NCI-H748 (cell line): ENCODE measurements at regions not wholly inside any gene's neighbourhood (a gene's known extent, or its start where the extent isn't known, plus 50 kb on each side); places are given as distances from the start of the nearest gene placed in this dataset.
A peak's percentile ranks its signal among the peaks of the same experiment; 100 is the strongest.

Experiments used
- DNase-seq: peaks from one replicate; lab custom pipeline; 2025; ENCODE audit not compliant: unreplicated experiment; lab: John Stamatoyannopoulos, UW

DNA sequence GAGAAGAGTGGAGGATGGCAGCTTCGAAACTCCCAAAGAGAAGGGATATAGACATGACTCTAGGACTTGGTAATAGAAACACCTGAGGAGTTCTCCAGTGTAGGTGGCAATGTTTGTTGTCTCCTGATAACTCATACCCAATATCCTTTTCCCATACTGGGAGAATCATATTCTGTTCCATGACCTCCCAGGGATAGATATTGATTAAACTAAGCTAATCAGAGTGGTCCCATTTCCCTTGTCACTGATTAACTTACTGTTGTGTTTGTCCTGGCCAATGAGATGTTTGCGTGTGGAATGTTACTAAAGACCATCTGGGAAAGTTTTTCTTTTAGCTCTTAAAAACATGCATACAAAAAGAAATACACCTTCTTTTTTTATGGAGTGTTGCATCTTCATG, 85.6 kb downstream of the RPL22L1 start:
- DNase-seq, result no peak

DNA sequence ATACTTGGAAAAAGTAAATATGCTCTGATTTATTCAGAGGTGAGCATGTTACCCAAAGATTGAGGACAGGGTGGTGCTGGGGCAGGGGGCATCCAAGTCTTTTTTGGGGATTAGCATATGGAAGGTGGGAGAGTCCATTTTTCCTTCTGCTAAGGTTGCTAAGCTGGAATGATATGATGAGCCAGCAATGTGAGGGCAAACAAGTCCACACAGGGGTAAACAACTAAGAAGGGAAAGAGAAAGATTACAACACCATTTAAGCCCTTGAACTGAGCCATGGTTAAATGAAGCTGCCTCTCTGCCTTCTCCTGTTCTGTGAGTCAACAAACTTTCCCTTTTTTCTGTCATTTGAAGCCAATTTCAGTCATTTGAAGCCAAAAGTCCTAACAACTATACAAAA, 89.0 kb downstream of the RPL22L1 start:
- DNase-seq, result no peak

DNA sequence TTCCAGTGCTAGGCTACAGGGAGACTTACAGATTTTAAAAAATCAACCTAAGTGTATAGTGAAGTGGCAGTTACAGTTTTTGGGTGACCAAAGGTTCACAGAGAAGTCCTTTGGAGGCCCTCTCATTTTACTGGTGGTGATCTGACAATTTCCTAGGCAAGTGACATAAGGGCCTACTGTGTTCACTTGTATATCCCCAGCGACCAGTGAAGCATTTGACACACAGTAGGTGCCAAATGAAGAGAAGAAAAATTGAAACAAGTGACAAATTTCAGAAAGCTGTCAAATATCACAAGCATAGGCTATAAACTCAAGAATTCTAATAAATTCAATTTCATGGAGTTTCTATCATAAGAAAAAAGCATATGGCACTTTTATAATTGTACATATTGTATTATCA, 89.5 kb downstream of the RPL22L1 start:
- no peak for DNase-seq

DNA sequence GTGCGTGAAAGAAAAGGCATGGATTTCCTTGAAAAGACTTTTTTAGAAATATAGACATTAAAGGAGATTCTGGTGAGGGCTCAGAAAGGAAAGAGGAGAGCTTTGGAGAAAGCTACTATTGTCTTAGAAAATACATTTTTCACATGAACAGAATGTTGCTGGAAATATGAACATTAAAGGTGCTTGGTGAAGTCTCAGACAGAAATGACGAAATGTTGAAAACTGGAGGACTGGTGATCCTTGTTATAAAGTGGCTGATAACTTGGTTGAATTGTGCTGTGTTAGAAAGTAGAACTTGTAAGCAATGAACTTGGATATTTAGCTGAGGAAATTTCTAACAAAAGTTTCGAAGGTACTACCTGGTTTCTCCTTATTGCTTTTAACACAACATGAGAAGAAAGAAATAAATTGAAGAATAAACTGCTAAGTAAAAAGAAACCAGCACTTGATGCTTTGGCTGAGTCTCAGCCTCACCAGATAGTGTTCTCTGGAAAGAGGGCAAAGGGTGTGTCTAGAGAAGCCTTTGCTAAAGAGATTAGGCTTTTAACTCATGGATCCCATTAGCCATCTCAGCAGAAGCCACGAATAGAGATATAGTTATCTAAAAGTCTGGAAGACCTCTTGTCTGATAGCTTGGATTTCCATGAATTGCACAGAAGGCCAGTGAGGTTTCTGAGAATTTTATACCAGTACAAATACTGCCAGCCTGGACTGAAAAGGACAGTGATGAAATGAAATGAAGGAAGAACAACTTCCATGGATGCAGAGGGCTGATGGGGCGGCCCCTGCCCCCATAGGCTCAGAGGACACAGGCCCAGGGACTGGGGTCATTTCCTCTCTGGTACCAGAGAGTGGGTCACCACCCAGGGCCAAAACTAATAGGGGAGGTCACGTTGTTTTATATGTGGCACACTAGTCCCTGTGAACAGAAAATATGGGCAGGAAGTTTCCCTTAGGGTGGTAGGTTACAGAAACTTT, 91.5 kb downstream of the RPL22L1 start:
- DNase-seq, result no peak

DNA sequence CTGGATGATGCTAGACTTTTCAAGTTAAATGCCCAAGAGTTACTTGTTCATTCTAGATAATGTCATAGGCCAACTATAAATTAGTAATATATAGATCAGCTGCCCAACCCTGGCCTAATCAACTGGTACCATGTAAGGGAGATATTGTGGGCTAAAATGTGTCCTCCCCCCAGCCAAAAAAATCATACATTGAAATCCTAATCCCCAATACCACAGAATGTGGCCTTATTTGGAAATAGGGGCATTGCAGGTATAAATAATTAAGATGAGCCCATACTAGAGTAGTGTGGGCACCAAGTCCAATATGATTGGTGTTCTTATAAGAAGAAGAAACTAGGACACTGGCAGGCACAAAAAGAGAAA, 92.5 kb downstream of the RPL22L1 start:
- no peak for DNase-seq

DNA sequence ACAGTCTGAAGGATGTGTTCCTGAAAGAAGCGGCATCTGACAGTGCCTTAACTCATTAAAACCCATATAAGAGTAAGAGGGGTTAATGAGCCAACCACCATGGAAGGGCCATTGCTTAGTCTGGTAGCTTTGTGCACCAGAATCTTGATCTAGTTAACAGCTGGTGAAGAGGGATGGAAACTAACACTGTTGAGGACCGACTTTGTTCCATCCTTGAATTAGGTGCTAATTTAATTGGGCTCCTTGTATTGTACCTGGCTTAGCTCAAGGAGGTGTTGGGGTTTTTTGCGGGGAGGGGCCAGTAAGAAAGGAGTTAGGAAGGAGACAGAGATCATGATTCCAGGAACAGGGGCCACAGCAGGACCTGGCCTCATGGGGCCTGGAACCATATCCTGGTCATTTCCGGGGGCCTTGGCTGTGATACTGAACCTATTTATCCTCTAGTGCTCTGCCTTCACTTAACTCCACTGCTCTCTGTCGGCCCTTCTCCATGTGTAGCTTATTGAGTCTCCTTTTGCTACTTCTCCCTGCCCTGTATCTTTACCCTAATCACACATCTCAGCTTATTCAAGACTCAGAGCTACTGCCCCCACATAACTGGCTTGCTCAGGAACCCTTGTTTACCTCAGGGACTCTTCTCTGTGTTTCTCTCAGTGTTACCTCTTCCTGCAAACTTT, 93.0 kb downstream of the RPL22L1 start:
- no peak for DNase-seq

DNA sequence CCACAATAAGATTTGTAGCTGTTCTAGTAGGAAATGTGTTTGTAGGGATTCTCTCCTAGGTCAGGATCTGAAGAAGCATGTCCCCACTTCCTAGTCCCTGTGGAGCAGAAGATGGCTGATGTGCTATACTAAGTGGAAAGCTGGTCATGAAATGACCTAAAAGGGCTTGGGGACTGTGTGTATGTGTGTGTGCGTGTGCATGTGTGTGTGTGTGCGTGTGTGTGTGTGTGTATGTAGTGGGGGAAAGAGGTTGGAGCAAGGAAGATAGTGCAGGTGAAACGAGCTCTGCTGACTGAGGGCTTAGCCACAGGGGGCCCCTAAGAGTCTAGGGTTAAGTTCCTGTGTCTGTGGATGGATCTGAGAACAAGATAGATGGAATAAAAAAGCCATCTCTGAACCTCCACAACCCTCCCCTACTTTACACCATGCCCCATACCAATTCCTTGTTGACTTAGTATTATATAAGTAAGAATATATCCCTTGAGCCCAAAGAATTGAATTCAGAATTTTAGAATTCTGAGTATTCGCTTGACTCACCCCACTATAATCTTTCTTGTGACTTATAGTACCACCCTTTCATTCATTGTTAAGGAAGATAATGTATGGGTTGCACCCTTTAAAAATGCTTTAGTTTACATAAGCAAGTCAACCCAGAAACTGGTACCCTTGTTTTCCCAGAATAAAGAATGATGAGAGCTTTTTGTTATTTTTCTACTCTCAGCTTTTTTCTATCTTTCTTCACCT, 96.1 kb downstream of the RPL22L1 start:
- no peak for DNase-seq

DNA sequence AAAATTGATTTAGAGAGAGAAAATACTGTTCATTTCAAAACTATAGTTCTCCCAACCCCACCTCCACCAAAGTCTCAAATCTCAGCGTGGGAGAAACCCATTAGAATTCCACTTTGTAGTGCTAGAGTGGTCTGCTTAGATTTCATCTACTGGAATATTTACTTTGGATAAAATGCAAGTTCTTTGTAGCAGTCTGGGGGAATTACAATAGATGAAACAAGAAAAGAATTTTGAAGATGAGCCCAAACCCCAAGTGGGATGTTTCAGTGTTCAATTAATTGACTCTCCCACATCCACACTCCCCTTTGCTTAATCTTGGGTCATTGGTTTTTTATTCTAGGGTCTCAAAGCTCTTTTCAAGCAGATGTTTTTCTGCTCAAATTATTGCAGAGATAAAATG, 97.8 kb downstream of the RPL22L1 start:
- DNase-seq, result no peak

DNA sequence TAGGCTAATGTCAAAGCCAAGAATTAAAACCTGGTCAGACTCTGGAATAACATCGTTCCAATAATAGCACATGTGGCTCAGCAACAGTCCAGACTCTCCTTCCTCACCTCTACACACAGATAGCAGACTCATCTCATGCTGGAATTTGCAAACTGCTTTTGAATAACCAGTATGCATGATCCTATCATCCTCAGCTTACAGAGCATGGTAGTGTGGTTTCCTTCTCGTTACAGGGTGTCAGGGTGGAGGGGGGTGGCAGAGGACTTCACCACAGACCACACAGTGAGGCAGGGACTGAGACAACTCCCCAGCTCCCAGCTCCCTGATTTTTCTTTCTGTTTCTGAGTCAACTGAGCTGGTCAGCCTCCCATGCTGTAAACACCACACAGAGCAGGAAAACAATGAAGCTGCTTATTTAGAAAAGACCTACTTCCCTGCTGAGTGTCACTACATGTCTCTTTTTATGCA, 101.6 kb downstream of the RPL22L1 start:
- DNase-seq, result no peak

DNA sequence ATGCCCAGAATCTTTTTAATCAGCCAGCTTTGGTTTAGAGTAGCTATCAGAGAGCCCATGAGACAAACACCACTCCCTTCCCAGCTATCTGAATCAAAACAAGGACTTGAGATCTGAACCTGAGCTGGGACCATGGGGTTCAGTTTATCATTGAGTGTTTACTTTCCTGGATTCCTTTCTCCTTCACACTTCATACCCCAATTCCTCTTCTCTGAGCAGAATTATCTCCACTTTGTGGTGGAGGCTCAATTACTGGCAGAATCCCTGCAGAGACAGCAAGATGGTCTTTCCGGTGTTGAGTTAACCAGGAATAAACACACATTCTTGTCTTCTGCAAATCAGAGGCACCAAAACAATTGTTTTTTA, 102.4 kb downstream of the RPL22L1 start:
- DNase-seq, result no peak

DNA sequence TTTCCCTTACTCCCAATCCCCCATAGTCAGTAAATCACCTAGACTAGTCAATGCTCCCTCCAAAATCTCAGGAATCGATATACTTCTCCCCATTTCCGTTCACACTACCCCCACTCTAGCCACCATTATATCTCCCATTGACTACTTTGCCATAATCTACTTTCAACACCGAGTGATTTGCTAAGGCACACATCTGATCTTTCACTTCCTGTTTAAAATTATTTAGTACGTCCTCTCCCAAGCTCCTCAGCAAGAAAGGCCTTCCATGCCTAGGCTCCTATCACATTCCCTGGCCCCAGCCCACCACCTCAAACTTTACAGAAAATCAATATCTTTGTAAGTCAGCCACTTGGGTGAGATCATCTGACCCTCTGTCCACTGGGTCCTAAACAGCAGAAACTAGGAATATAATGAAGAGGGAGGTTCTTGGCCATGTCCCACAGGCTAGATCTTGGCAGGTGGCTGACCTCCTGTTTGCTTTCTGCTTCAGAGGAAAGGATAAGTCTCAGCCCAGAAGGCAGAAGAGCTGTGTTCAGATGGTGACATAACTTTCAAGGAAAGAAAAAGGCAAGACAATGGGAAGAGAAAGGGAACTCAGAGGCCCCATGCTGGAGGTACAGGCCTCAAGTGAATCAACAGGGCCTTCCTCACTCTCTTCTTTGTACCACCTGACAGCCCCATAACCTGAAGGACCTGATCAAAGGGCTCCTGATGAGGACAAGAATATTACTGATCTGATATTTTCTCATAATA, 103.0 kb downstream of the RPL22L1 start:
- DNase-seq, result no peak

DNA sequence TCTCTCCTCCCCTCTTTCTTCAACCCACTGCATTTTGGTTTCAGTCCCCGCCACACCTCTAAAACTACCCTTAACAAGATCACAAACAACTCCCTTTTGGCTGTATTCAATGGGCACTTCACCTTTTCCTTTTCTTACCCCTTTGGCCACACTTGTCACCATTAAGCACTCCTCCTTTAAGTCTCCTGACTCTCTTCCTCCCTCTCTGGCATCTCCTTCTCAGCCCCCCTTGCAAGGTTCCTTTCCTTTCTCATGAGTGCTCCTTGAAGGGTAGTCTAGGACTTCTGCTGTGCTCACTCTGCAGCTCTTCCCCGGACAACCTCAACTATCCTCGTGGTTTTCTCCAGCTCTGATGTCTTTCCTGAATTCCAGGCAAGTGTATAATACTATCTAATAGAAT, 103.7 kb downstream of the RPL22L1 start:
- DNase-seq, result no peak

DNA sequence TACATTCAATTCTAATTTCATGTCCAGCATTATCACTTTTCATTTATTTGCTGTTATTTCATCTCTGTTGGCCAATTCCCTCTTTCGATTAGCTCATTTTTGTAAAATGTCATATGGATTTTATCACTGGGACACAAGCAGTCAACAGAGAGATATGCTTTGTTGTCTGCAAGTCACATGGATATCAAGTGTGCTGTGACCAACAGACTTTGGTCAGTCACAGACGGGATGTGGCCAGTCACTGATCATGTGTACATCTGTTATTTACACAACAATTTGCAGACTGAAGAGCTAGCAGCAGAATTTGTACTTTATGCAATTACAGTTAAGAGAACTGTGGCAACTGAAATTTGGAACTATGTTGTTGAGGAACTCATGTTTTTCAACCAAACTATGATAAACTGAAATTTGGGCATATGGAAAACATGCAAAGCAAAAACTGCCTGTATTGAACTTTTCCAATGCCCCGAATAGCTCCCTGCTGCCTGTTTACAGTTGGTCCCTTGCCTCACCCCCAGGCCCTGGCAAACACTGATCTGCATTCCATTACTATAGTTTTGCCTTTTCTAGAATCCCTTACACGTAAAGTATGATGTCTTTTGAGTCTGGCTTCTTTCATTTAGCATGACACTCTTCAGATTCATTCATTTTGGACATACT, 104.4 kb downstream of the RPL22L1 start:
- DNase-seq, result peak; percentile 17

DNA sequence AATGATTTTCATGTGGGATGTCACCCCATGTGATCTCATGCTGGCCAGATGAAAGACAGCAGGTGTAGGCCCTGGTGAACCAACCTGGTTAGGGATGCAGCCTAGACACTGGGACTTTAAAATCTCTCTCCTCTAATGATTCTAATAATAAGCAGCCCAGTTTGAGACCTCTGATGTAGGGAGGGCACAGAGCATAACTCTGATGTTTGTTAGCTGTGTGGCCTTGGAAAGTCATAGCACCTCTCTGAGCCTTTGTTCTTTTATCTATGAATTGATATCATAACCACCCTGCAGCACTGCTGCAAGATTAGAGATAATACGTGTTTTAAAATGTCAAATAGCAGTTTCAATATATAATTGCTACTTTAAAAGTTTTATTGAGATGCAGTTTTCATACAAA, 106.0 kb downstream of the RPL22L1 start:
- no peak for DNase-seq

DNA sequence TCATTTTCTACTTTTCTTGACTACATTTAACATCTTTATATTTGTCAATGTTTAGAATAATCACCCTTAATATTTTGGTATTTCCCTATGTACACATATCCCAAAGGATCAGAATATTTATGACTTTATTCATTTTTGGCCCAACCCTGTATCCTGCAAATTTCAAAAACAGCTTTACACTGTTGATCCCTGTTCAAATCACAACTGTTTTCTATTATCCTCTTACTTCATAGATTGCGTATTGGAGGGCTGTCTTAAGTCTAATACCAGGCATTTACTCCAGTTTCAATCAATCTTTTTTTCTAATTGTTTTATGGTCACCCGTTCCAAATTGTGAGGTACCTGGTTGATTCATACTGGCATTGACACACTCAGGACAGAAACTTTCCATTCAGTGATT, 107.9 kb downstream of the RPL22L1 start:
- no peak for DNase-seq

DNA sequence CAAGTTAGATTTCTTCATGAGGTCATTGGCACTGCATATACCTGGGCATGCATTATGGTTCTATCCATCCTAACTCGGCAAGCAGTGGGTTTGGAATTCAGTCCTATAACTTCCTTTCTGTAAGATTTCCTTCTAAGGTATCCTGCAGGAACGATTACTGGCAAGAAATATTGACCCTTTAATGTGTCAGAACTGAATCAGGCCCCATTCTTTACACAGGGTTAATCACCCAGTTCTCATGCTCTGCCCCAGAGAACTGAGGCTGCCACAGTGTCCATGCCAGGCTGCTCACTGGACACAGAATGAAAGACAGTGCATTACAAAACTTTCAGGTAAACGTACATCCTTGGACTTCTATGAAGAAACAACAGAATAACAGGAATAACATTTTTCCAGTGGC, 108.9 kb downstream of the RPL22L1 start:
- DNase-seq, result no peak

DNA sequence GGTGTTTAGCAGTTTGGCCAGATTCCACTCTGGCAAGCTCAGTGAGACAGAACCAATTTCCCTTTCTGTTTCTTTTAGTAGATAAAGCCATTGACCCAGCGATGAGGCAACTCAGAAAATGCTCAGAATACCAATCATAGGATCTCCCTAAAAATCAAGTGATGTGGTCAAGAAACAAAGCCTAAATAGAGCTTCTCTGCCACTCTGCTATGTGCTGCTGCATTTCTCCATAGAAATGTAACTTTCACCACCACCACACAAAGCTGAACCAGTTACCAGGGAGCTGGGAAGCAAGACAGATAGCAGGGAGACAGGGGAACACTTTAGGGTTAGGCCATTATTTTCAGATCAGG, 109.8 kb downstream of the RPL22L1 start:
- DNase-seq, result no peak

DNA sequence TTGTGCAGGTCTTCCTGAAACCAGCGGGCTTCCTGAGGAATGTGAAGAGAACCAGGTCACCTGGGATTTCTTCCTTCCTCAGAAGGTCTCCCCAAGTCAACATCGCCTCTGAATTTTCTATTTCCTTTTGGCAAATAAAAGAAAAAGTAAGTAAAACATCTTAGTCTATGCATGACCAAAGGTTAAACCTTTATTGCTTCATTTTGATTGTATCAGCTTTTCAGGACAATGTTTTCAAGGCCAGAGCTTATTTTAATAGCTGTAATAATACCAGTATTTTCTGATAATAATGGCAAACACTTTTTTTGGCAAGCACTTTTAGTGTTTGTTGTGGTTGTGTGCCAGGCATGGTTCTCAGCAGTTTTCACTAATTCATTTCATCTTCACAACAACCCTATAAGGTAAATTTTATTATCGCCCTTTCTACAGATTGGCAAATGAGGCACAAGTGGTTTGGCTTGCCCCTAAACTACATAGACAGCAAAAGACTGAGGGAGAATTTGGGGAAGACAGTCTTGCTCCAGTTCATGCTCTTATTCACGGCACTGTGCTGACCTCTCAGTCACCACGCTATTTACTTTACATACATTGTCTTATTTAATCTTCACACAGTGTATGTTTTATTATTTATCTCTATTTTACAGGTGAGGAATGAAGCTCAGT, 110.4 kb downstream of the RPL22L1 start:
- DNase-seq, result no peak

DNA sequence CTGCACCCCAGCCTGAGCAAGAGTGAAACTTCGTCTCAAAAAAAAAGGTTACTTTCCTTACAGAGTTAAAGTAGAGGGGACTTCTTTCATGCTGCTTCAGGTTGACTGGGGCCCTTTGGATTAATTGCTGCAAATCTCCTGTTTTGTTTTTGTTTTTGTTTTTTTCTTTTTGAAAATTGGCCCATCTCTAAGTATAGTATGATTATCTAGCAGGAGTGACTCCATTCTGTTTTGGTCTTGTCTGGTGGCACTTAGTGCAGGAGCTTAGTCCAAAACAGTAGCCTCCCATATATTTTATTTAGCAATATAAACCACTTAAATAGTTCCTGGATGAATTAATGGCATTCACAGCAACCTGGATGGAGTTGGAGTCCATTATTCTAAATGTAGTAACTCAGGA, 113.0 kb downstream of the RPL22L1 start:
- no peak for DNase-seq

DNA sequence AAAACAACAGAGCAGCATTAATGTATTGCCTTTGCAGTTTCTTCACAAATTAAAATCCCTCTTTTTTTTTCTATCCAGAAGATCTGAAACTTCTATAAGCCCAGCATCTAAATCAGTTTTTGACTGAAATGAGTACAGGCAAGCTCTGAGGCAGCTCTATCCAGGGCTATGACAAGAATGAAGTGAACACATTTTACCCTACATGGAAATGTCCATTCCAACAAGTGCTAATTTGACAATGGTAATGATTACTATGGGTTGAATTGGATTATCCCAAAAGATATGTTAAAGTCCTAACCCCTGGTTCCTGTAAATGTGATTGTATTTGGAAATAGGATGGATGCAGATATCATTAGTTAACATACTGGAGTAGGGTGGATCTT, 115.7 kb downstream of the RPL22L1 start:
- DNase-seq, result no peak
